ENCODE measurements at regions not wholly inside any gene's neighbourhood (a gene's known extent, or its start where the extent isn't known, plus 50 kb on each side); places are given as distances from the start of the nearest gene placed in this dataset.

DNA sequence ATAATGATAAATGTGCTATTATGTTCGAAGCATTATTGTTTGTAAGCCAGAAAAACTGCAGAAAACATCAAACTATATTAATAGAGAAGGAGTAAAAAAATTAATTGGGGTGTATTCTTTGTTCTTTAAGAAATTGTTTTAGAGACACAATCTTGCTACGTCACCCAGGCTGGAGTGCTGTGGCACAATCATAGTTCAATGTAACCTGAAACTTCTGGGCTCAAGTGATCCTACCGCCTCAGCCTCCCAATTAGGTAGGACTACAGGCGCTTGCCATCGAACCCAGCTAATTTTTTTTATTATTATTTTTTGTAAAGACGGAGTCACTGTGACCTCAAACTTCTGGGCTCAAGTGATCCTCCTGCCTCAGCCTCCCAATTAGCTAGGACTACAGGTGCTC, 1138.6 kb downstream of the GATA3 start:
- no peak for TF ChIP-seq EZH2 (IDR thresholded peaks at IDR 0.05; ENCODE audit: insufficient read depth, low read length)
- TF ChIP-seq, protein P1, sequence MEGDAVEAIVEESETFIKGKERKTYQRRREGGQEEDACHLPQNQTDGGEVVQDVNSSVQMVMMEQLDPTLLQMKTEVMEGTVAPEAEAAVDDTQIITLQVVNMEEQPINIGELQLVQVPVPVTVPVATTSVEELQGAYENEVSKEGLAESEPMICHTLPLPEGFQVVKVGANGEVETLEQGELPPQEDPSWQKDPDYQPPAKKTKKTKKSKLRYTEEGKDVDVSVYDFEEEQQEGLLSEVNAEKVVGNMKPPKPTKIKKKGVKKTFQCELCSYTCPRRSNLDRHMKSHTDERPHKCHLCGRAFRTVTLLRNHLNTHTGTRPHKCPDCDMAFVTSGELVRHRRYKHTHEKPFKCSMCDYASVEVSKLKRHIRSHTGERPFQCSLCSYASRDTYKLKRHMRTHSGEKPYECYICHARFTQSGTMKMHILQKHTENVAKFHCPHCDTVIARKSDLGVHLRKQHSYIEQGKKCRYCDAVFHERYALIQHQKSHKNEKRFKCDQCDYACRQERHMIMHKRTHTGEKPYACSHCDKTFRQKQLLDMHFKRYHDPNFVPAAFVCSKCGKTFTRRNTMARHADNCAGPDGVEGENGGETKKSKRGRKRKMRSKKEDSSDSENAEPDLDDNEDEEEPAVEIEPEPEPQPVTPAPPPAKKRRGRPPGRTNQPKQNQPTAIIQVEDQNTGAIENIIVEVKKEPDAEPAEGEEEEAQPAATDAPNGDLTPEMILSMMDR (IDR thresholded peaks at IDR 0.05; ENCODE audit: insufficient read depth, low read depth, low read length): no peak
